Endothelial cell of umbilical vein (primary cell): ENCODE measurements at regions not wholly inside any gene's neighbourhood (a gene's known extent, or its start where the extent isn't known, plus 50 kb on each side); places are given as distances from the start of the nearest gene placed in this dataset.
"Not testable (repeated sequence)": the region's sequence is repeated elsewhere in the genome, so short reads cannot be mapped to it uniquely, and the experiment has no call there.

Experiments
- BruUV-seq: library from RNA; stranded (reverse); fragments of 400-500 nt; replicated peaks from 2 replicates; lab custom pipeline; 2021; lab: Mats Ljungman, UMichigan
- CTCF ChIA-PET: fragments of 300-600, 350-600 bp; sonication (Branson Sonifier 250); formaldehyde crosslinking; loops from one replicate; lab custom pipeline; 2021; ENCODE audit warnings: antibody characterized with exemption, inconsistent platforms; lab: Charles Lee
- POLR2A ChIA-PET: fragments of 300-600, 350-600 bp; sonication (Branson Sonifier 250); formaldehyde crosslinking; loops from one replicate; lab custom pipeline; 2021; ENCODE audit warnings: antibody characterized with exemption, inconsistent platforms; lab: Charles Lee
- DNase-seq: peaks from one replicate; pipeline ENCODE4 v3.0.0-alpha.2; 2011; ENCODE audit warnings: low read depth, low spot score
- FAIRE-seq: peaks from 2 replicates; lab custom pipeline; 2011; peaks lifted over from hg19 to GRCh38; lab: Jason Lieb, UNC
- H2AFZ ChIP-seq: 2 replicates; pipeline ENCODE4 v1.6.0; 2012; ENCODE audit warnings: low read depth, low read length, control low read depth, inconsistent platforms
- H3K27ac ChIP-seq: 2 replicates; pipeline ENCODE4 v1.5.1; 2011; ENCODE audit warnings: low read depth, mild to moderate bottlenecking, control low read depth, low read length, moderate library complexity; ENCODE audit not compliant: insufficient read depth
- H3K27me3 ChIP-seq, 2 experiments: 2 replicates each; pipeline versions ENCODE4 v1.6.0 to v1.6.1; 2011; ENCODE audit warnings: low read length in 2 of 2, mixed read lengths in 1 of 2; ENCODE audit not compliant: control insufficient read depth in 2 of 2, insufficient read depth in 2 of 2
- H3K36me3 ChIP-seq, 2 experiments: 2 replicates in 1 of 2; 3 replicates in 1 of 2; pipeline ENCODE4 v1.5.1; 2011; ENCODE audit warnings: low read length in 2 of 2, mild to moderate bottlenecking in 1 of 2, moderate library complexity in 1 of 2; ENCODE audit not compliant: control insufficient read depth in 2 of 2, insufficient read depth in 2 of 2; ENCODE audit errors: extremely low read depth in 1 of 2
- H3K4me1 ChIP-seq: 3 replicates; pipeline ENCODE4 v1.5.1; 2011; ENCODE audit warnings: mild to moderate bottlenecking, low read length; ENCODE audit not compliant: control insufficient read depth, insufficient read depth; ENCODE audit errors: extremely low read depth
- H3K4me2 ChIP-seq: 2 replicates; pipeline ENCODE4 v1.6.1; 2011; ENCODE audit warnings: low read length, control low read depth, mixed read lengths; ENCODE audit not compliant: insufficient read depth
- H3K4me3 ChIP-seq, 3 experiments: fragments of 200-600 bp in 1 of 3; sonication (generic), shearing (Covaris generic) in 1 of 3; replicated peaks in 1 of 3; 2 replicates each; pipeline ENCODE4 v1.5.1; 2011 to 2016; ENCODE audit warnings: control low read depth in 3 of 3, low read length in 3 of 3, mild to moderate bottlenecking in 2 of 3, inconsistent platforms in 1 of 3, low read depth in 1 of 3, moderate library complexity in 1 of 3; ENCODE audit not compliant: insufficient read depth in 1 of 3
- H3K79me2 ChIP-seq: 2 replicates; pipeline ENCODE4 v1.6.0; 2012; ENCODE audit warnings: low read length, inconsistent platforms; ENCODE audit not compliant: control insufficient read depth, insufficient read depth
- H3K9ac ChIP-seq: replicated peaks from 2 replicates; pipeline ENCODE3; 2011; ENCODE audit warnings: low read length, control low read depth; ENCODE audit not compliant: insufficient read depth; ENCODE audit errors: extremely low read depth
- H3K9me1 ChIP-seq: replicated peaks from 3 replicates; pipeline ENCODE4 v1.6.0; 2011; ENCODE audit warnings: mild to moderate bottlenecking, low read length; ENCODE audit not compliant: control insufficient read depth, insufficient read depth; ENCODE audit errors: extremely low read depth
- H3K9me3 ChIP-seq: replicated peaks from 2 replicates; pipeline ENCODE4 v1.5.1; 2012; ENCODE audit warnings: low read length, inconsistent platforms; ENCODE audit not compliant: control insufficient read depth, insufficient read depth
- H4K20me1 ChIP-seq: replicated peaks from 2 replicates; pipeline ENCODE3; 2011; ENCODE audit warnings: mild to moderate bottlenecking, low read length; ENCODE audit not compliant: control insufficient read depth, insufficient read depth; ENCODE audit errors: extremely low read depth
- CTCF ChIP-seq, 2 donors: IDR thresholded peaks; 1 replicate in 1 of 2; 2 replicates in 1 of 2; pipeline ENCODE4 v1.5.1; 2011; ENCODE audit warnings: low read length in 2 of 2, mild to moderate bottlenecking in 2 of 2, moderate library complexity in 2 of 2, control low read depth in 1 of 2, inconsistent platforms in 1 of 2, low read depth in 1 of 2; ENCODE audit not compliant: insufficient read depth in 1 of 2; ENCODE audit errors: extremely low read depth in 1 of 2
- EZH2 ChIP-seq: IDR thresholded peaks from 2 replicates; pipeline ENCODE4 v1.6.1; 2012; ENCODE audit warnings: borderline replicate concordance, low read depth, mild to moderate bottlenecking, moderate library complexity, low read length, inconsistent platforms; ENCODE audit not compliant: severe bottlenecking
- FOS ChIP-seq: IDR thresholded peaks from 2 replicates; pipeline ENCODE4 v1.6.1; 2011; ENCODE audit warnings: mild to moderate bottlenecking, low read length, moderate library complexity, borderline replicate concordance; ENCODE audit not compliant: insufficient read depth
- GATA2 ChIP-seq: IDR thresholded peaks from 2 replicates; pipeline ENCODE4 v1.7.0; 2011; ENCODE audit warnings: low read depth, mild to moderate bottlenecking, moderate library complexity, mixed read lengths, low read length; ENCODE audit not compliant: insufficient read length, insufficient read depth
- JUN ChIP-seq: IDR thresholded peaks from 2 replicates; pipeline ENCODE4 v1.6.1; 2011; ENCODE audit warnings: borderline replicate concordance, low read depth; ENCODE audit not compliant: insufficient read length, insufficient read depth
- MAX ChIP-seq: IDR thresholded peaks from 2 replicates; pipeline ENCODE4 v1.6.1; 2011; ENCODE audit not compliant: insufficient read depth, insufficient read length
- MYC ChIP-seq: IDR thresholded peaks from one replicate; pipeline ENCODE4 v1.6.1; 2011; ENCODE audit warnings: mild to moderate bottlenecking, low read depth, low read length
- POLR2A ChIP-seq: IDR thresholded peaks from 2 replicates; pipeline ENCODE4 v1.6.1; 2012; ENCODE audit warnings: low read depth, mild to moderate bottlenecking, control low read depth, low read length
- POLR2AphosphoS5 ChIP-seq: IDR thresholded peaks from 2 replicates; pipeline ENCODE4 v1.6.1; 2012; ENCODE audit warnings: low read depth, mild to moderate bottlenecking, control low read depth, low read length, moderate library complexity; ENCODE audit not compliant: insufficient read depth
- dilution Hi-C: fragments of 300-500 bp; cut with MboI; formaldehyde crosslinking; loops from one replicate; pipeline ENCODE4 v1.15.0; 2019; ENCODE audit warnings: low sequenced_read_pairs; ENCODE audit not compliant: extremely low pct_ligation_motif_present
- intact Hi-C: fragments of 100-400 bp; cut with micrococcal nuclease; formaldehyde crosslinking; loops from one replicate; pipeline ENCODE4 v1.10.0; 2022

- TF ChIP-seq MYC (no peak), MAX (no peak), GATA2 (no peak), POLR2A (no peak), FOS (no peak), JUN (no peak), EZH2 (no peak), POLR2AphosphoS5 (no peak), CTCF (IDR thresholded peaks at IDR 0.05; ENCODE audit: extremely low read depth in 1 of 2, insufficient read depth in 1 of 2, low read depth in 1 of 2, low read length in 2 of 2) (no peak)
- no peak overlapping the region for H3K4me2 ChIP-seq
- POLR2A ChIA-PET: no interaction called here
Observed at GRCh38 chr4:162852642-162853041, 314.0 kb downstream of the NAF1 start.

GRCh38 chr4:162851241-162851758 lies 315.4 kb downstream of the NAF1 start:
- H3K4me3 ChIP-seq, DNase-seq, H3K9me3 ChIP-seq, CTCF ChIA-PET, H3K27me3 ChIP-seq, FAIRE-seq, H2AFZ ChIP-seq, POLR2A ChIA-PET, H4K20me1 ChIP-seq, H3K27ac ChIP-seq, H3K4me2 ChIP-seq, H3K36me3 ChIP-seq, H3K4me1 ChIP-seq, H3K79me2 ChIP-seq, intact Hi-C loops, BruUV-seq, H3K9me1 ChIP-seq, dilution Hi-C loops, H3K9ac ChIP-seq: not testable (repeated sequence)

More at GRCh38 chr4:162852642-162853041, 314.0 kb downstream of the NAF1 start:
- Histone ChIP-seq H3K4me3 (no peak overlapping the region), H2AFZ (no peak overlapping the region), H3K36me3 (no peaks in the 10 kb centered on the region), H4K20me1 (no peaks in the 10 kb centered on the region), H3K27ac (no peak overlapping the region), H3K4me1 (no peaks in the 10 kb centered on the region), H3K79me2 (no peaks in the 10 kb centered on the region), H3K27me3 (no peaks in the 10 kb centered on the region), H3K9me3 (peaks cover 2% of the 10 kb centered on the region), H3K9ac (no peak overlapping the region), H3K9me1 (no peaks in the 10 kb centered on the region)
- dilution Hi-C loops (no loop called here), intact Hi-C loops (no loop called here)
- CTCF ChIA-PET: no interaction called here
- FAIRE-seq (no peak), DNase-seq (no peak)
- BruUV-seq: no TSS peak
